GM18867 (cell line): ENCODE measurements at regions not wholly inside any gene's neighbourhood (a gene's known extent, or its start where the extent isn't known, plus 50 kb on each side); places are given as distances from the start of the nearest gene placed in this dataset.

Experiments
- ATAC-seq: cut with Tn5 transposase; IDR thresholded peaks from one replicate; pipeline ENCODE4 v1.9.1; 2021; ENCODE audit warnings: mild to moderate bottlenecking, moderate library complexity; ENCODE audit not compliant: unreplicated experiment

DNA sequence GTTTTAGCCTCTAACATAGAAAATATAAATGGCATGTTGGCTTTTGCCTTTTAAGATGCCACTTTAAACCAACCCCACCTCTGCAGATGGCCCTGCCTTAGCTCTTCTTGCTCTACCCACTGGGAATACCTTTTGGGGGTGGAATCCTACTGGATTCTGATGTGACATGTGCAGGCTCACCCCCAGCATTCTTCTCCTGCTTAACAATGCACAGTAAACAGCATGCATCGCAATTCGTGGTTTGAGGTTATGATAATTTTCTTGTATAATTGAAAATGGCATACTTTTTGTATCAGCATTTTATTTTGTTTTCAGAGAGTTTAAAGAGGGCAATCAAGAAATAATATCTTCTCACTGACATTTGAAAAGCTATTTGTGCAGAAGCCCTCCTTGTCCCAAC, 167.9 kb downstream of the AREG start:
- ATAC-seq: no peak

GRCh38 chr4:74613266-74613665, 168.3 kb downstream of the AREG start:
- no peak for ATAC-seq

DNA sequence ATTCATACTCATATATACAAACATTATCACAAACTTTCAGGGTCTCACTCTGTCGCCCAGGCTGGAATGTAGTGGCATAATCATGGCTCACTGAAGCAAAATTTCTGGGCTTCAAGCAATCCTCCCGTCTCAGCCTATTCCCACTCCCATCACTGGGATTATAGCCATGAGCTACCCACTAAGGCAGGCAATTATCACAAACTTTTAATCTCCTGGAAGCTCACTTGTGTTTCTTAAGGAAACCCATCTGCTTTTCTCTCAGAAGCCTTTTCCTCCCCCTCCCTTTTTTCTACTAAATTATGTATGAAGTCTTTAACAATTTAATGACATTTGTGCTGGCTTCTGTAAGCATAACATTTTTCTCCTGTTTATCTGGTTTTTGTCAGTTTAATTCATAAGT, 170.5 kb downstream of the AREG start:
- ATAC-seq: no peak

GRCh38 chr4:74618166-74618565, 173.2 kb downstream of the AREG start:
- no peak for ATAC-seq

DNA sequence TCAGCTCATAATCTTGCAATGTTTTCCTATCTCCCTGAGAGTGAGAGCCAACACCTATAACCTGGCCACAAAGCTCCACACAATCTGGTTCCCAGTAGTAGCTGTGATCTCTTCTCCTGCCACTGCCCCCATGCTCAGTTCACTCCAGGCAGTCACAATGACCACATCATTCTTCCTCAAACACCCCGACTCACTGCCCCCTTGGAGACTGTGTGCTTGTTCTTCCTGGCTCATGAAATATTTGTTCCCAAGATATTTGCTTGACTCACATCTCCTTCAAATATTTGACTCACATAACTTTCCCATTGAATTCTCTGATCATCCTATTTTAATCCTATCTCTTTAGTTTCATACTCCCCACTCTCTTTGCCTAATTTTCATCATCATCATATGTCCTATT, 173.7 kb downstream of the AREG start:
- ATAC-seq: no peak

GRCh38 chr4:74619931-74620702, 174.2 kb downstream of the BTC start:
- no peak for ATAC-seq

GRCh38 chr4:74621616-74622015, 172.7 kb downstream of the BTC start:
- no peak for ATAC-seq

DNA sequence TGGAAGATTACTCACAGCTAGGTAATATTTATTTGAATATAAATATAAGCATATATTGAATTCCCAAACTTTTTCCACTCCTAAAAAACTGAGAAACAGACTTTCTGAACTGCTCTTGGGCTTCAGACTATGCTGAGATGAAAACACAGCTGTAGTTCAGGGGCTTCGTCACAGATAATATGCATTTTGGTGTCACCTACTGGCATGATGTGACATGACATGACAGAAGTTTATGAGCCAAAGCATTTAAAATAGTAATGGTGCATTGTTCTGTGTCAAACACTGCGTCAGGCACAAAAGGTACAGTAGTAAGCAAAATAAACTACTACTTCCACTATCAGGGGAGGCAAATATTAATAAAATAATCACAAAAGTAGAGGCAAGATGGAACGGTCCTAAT, 171.3 kb downstream of the BTC start:
- peak; percentile 90 for ATAC-seq

DNA sequence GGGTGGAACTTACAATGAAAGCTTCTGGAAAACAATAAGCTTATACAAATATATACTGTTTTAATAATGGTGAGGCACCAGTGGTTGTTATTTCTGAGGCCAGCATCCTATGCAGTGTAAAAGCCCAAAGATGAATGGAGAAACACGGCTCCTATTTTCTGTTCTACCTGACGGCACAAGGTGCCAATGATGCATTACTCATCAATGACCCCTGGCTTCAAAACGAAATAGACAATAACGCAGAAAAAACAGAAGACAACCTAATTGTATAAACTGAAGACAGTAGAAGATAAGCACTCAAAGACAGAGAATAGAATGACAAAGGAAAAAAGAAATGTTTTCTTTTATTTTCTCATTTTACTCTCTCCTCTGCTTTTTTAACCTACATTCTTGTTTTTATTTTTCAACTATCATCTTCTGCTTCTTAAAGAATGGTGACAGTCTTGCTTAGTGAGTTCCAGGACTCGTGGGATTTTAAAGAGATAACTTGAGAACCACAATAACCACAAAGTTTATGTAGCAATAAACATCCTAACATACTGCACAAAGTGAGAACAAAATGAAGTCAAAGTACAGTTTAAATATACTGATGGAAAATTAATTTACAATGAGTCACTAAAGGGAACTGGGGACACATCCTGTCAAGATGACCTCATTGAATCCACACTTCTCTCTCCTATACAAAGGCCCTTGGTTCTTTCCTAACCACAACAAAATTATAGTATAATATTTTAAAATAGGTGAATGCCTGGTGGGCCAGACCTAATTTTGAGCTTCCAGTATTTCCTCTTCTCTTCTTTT, 169.8 kb downstream of the BTC start:
- no peak for ATAC-seq

- no peak for ATAC-seq
Observed at GRCh38 chr4:74625981-74626380, 168.3 kb downstream of the BTC start.

DNA sequence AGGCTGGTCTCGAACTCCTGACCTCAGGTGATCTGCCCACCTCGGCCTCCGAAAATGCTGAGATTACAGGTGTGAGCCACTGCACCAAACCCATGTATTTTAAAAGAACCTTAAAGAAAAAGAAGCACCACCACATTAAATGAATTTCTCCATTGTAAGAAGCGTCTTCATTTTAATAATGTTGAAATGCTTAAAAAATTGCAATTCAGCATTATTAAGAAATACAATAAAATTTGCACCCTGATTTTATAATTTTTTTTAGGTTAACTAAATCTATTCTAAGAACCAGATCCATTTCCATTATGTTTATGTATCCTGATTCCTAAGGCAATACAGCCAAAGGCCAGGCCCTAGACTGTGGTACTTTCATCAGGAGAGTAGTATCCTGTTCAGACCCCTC, 167.2 kb downstream of the BTC start:
- no peak for ATAC-seq

- ATAC-seq: no peak
Observed at GRCh38 chr4:74627504-74627903, 166.8 kb downstream of the BTC start.

GRCh38 chr4:74628852-74629620, 165.3 kb downstream of the BTC start:
- peak; percentile 69 for ATAC-seq

- no peak for ATAC-seq
Observed at GRCh38 chr4:74630551-74630950, 163.8 kb downstream of the BTC start.

DNA sequence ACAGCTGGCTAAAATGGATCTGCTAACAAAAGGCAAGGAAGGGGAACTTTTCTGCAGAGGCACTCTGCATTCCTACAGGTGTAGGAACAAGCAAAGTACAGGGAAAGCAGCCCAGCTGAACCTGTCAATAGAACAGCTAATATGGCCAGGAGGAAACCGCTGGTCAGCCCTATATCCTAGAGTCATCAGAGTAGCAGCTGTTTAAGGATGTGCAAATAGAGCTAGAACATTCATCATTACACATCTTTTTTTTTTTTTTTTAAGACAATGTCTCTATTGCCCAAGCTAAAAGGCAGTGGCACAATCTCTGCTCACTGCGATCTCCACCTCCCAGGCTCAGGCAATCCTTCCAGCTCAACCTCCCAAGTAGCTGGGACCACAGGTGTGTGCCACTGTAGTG, 163.0 kb downstream of the BTC start:
- ATAC-seq: no peak

GRCh38 chr4:74631988-74632387, 162.3 kb downstream of the BTC start:
- ATAC-seq: no peak

GRCh38 chr4:74632634-74633033, 161.7 kb downstream of the BTC start:
- ATAC-seq: no peak

DNA sequence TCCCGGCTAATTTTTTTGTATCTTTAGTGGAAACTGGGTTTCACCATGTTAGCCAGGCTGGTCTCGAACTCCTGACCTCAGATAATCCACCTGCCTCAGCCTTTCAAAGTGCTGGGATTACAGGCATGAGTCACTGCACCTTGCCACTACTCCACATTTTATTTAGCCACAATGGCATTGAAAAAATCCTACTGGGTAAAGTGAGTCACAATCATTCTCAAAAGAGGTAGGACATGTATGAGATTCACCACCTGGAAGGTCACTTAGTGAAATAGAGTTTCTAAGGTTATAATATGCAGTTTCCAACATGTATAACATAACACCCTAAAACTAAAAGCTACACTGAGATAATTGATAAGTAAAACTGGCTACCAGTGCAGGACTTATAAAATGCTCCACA, 159.2 kb downstream of the BTC start:
- no peak for ATAC-seq

GRCh38 chr4:74635490-74636123, 158.7 kb downstream of the BTC start:
- no peak for ATAC-seq

DNA sequence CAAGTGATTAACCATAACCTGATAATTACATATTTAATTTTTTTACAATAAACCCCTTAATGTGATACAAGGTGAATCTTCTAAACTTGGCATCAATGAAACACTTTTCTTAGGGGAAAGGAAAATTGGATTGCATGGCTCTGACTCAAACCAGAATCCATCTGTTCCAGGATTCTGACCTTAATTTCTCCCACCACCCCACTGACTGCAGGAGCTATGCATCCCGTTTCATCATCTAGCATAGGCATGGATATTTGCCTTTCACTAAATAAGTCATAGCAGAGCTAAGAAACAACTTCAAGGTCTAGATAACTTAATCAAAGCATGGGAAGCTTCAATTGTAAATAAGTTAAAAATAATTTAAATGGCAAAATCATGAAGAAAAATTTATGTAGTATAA, 156.3 kb downstream of the BTC start:
- ATAC-seq: no peak

DNA sequence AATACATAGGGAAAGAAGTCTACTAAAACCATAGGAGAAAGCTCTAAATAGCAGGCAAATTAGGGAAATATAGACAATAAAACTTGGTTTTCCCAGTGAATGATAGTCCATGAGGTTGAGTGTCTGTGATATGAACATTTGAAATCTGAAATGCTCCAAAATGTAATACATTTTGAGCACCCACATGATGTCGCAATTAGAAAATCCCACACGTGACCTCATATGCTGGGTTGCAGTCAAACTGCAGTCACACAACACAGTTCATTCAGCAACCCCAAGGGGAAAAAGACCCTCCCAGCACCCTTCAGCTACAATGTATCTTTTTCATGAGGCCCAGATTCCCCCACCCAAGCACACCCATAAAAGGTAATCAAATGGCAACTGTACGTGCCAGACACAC, 155.6 kb downstream of the BTC start:
- ATAC-seq: no peak
